ENCODE measurements at regions not wholly inside any gene's neighbourhood (a gene's known extent, or its start where the extent isn't known, plus 50 kb on each side); places are given as distances from the start of the nearest gene placed in this dataset.

DNA sequence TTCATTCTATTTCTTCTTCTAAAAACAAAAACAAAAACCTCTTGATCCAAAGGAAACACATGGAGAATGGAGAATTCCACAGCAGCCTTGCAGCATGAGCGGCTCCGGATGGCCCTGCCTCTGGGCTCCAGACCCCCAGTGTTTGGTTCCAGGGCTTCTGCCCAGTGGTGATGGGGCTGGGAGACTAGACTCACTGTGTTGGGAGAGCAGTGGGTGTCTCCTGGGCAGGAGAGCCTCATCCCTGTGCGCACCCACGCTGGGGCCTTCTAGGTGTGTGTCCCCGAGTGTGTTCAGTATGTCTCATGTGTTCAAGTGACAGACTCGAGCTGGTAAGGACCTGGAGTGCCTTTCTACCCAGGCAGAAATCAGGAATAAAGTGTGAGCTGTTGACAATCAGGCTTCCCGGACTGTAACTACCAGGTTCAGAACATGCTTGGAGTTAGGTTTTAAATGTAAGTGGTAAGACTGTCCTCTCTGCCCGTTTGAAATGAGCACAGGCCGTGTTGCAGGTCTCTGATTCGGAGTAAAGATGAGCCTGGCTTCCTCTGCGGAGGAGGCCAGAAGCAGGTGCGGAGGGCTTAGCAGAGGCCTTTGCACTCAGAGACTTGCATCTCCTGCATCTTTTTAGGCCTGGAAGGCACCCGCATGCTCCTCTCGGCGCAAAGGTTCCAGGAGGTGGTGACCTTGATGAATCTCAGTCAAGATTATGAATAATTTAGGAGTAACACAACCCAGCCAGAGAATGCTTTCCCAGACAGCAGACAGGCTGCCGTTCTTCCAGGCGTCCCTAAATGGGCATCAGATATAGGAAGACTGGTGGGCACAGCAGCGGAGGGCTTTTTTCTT, 253.6 kb downstream of the CDH26 start:
- Mint-ChIP-seq H3K36me3 (ENCODE audit: unreplicated experiment) (no peaks in the 10 kb centered on the region), H3K4me3 (ENCODE audit: unreplicated experiment) (no peak overlapping the region), H3K27me3 (ENCODE audit: unreplicated experiment) (peaks cover 7% of the 10 kb centered on the region), H3K27ac (ENCODE audit: unreplicated experiment) (peak overlapping the region; percentile 40), H3K9me3 (ENCODE audit: unreplicated experiment) (peaks cover 6% of the 10 kb centered on the region), H3K4me1 (ENCODE audit: low read depth, unreplicated experiment) (peaks cover 39% of the 10 kb centered on the region)
- TF ChIP-seq, protein P1, sequence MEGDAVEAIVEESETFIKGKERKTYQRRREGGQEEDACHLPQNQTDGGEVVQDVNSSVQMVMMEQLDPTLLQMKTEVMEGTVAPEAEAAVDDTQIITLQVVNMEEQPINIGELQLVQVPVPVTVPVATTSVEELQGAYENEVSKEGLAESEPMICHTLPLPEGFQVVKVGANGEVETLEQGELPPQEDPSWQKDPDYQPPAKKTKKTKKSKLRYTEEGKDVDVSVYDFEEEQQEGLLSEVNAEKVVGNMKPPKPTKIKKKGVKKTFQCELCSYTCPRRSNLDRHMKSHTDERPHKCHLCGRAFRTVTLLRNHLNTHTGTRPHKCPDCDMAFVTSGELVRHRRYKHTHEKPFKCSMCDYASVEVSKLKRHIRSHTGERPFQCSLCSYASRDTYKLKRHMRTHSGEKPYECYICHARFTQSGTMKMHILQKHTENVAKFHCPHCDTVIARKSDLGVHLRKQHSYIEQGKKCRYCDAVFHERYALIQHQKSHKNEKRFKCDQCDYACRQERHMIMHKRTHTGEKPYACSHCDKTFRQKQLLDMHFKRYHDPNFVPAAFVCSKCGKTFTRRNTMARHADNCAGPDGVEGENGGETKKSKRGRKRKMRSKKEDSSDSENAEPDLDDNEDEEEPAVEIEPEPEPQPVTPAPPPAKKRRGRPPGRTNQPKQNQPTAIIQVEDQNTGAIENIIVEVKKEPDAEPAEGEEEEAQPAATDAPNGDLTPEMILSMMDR (IDR thresholded peaks at IDR 0.05; ENCODE audit: partially characterized antibody, unreplicated experiment): no peak
- DNase-seq: no peak

DNA sequence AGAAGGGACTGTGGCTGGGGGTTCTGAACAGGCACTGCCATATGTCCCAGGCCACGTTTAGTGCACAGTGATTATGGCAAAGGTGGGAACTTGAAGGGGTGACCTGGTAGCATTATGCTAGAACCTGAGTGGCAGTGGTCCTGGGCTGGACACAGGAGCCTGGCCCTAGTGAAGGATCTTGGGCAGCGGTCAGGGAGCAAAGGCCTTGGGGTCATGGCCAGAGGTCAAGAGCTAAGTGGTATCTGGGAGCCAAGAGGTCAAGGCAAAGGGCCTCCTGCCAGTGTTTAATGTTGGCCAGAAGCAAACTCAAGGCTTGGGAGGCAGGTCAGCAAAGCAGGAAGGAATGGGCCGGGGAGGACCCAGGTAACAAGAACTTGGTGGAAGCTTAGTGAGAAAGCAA, 254.5 kb downstream of the CDH26 start:
- no peak overlapping the region for H3K4me3 Mint-ChIP-seq (ENCODE audit: unreplicated experiment)
- H3K36me3 Mint-ChIP-seq (ENCODE audit: unreplicated experiment): no peaks in the 10 kb centered on the region
- TF ChIP-seq, protein P1 (IDR thresholded peaks at IDR 0.05; ENCODE audit: partially characterized antibody, unreplicated experiment): no peak
- H3K27ac Mint-ChIP-seq (ENCODE audit: unreplicated experiment): no peak overlapping the region
- peaks cover 39% of the 10 kb centered on the region for H3K4me1 Mint-ChIP-seq (ENCODE audit: low read depth, unreplicated experiment)
- DNase-seq: no peak
- peaks cover 2% of the 10 kb centered on the region for H3K9me3 Mint-ChIP-seq (ENCODE audit: unreplicated experiment)
- H3K27me3 Mint-ChIP-seq (ENCODE audit: unreplicated experiment): peaks cover 7% of the 10 kb centered on the region

DNA sequence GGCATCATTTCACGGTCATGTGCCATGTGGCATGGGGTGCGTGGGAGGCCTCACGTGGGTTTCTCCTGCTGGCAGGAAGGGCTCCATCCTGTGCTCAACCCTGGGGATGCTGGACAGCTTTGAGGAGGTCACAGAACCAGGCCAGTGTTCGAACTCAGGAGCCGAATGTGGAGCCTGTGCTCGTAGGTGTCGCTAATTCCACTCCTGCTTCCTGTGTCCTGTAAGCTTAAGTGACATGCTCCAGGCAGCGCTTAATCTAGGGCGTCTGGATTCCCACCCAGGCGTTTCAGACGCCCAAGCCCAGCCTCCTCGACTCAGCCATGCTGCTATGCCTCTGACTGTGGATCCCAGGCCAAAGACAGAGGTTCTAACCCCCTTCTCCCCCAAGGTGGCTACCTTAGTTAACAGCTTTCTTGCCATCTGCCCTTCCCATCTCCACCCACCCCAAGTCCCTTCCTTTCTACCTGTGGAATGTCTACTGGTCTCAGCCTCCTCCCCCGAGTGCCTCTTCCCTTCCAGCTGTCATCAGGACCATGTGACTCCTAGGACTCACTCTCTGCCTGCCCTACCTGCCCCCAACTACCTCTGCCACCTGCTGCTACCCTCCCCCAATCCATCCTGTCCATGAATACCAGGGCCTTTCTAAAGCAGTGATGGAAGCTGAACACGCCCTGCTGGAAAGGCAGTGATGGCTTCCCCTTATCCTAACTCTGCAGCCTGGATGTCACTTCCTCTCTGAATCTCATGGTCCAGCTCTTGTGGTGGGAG, 255.1 kb downstream of the CDH26 start:
- Mint-ChIP-seq H3K4me3 (ENCODE audit: unreplicated experiment) (no peak overlapping the region), H3K9me3 (ENCODE audit: unreplicated experiment) (peaks cover 2% of the 10 kb centered on the region)

DNA sequence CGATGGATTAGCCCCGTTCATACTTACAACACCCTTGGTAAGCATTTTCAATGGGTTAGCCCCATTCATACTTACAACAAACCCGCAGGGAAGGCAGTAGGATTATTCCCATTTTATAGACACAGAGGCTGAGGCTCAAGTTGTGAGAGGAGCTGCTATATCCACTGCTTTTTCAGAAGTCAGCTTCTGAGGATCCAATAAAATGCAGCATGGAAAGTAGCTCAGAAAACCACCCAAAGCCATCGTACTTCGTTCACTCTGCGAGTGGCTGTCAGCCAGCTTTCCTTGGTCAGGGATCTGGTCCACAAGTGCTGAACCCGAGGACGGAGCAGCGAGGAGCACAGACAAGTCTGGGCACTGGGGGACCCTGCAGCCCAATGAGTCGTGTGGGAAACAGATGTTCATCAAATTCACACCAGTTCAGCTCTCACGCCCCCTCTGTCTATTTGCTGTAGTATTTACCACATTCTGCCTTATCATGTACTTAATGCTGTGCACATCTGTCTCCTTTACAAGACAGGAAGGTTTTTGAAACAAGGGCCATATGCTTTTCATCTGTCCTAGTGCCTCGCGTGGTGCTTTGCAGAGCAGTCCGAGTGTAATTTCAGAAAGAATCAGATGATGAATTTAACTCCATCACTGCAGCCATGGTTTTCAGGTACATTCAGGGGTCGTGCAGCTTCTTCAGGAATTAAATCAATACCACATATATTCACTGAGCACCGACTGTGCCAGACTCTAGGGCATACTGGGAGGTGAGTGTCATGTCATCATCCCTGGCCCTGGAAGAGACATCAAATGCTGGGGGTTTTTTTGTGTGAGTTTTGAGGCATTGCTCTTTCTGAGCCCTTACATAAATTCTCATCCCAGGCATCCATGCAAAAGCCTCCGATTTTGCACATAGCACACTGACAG, 256.9 kb downstream of the CDH26 start:
- H3K27ac Mint-ChIP-seq (ENCODE audit: unreplicated experiment): peak overlapping the region; percentile 43
- H3K27me3 Mint-ChIP-seq (ENCODE audit: unreplicated experiment): peaks cover 7% of the 10 kb centered on the region
- H3K4me3 Mint-ChIP-seq (ENCODE audit: unreplicated experiment): peak overlapping the region; percentile 20
- no peaks in the 10 kb centered on the region for H3K36me3 Mint-ChIP-seq (ENCODE audit: unreplicated experiment)
- TF ChIP-seq, protein P1 (IDR thresholded peaks at IDR 0.05; ENCODE audit: partially characterized antibody, unreplicated experiment): no peak
- H3K4me1 Mint-ChIP-seq (ENCODE audit: low read depth, unreplicated experiment): peaks cover 33% of the 10 kb centered on the region
- no peak for DNase-seq
- peaks cover 2% of the 10 kb centered on the region for H3K9me3 Mint-ChIP-seq (ENCODE audit: unreplicated experiment)

More for the DNA sequence above, 255.1 kb downstream of the CDH26 start:
- TF ChIP-seq, protein P1 (IDR thresholded peaks at IDR 0.05; ENCODE audit: partially characterized antibody, unreplicated experiment): no peak
- Mint-ChIP-seq H3K27me3 (ENCODE audit: unreplicated experiment) (peaks cover 7% of the 10 kb centered on the region), H3K27ac (ENCODE audit: unreplicated experiment) (no peak overlapping the region), H3K36me3 (ENCODE audit: unreplicated experiment) (no peaks in the 10 kb centered on the region), H3K4me1 (ENCODE audit: low read depth, unreplicated experiment) (peaks cover 39% of the 10 kb centered on the region)
- no peak for DNase-seq
